HG03175 (cell line): ENCODE measurements at regions not wholly inside any gene's neighbourhood (a gene's known extent, or its start where the extent isn't known, plus 50 kb on each side); places are given as distances from the start of the nearest gene placed in this dataset.
"Not testable (repeated sequence)": the region's sequence is repeated elsewhere in the genome, so short reads cannot be mapped to it uniquely, and the experiment has no call there.

Experiments
- ATAC-seq: cut with Tn5 transposase; IDR thresholded peaks from one replicate; pipeline ENCODE4 v1.9.1; 2021; ENCODE audit warnings: mild to moderate bottlenecking, moderate library complexity; ENCODE audit not compliant: unreplicated experiment

- ATAC-seq: no peak
Measured at GRCh38 chr16:26708428-26708827, 358.3 kb upstream of the C16orf82 start.

- ATAC-seq: no peak
Measured at GRCh38 chr16:26709175-26709574, 357.6 kb upstream of the C16orf82 start.

GRCh38 chr16:26709754-26710153, 357.0 kb upstream of the C16orf82 start:
- no peak for ATAC-seq

GRCh38 chr16:26710450-26710849, 356.3 kb upstream of the C16orf82 start:
- no peak for ATAC-seq

DNA sequence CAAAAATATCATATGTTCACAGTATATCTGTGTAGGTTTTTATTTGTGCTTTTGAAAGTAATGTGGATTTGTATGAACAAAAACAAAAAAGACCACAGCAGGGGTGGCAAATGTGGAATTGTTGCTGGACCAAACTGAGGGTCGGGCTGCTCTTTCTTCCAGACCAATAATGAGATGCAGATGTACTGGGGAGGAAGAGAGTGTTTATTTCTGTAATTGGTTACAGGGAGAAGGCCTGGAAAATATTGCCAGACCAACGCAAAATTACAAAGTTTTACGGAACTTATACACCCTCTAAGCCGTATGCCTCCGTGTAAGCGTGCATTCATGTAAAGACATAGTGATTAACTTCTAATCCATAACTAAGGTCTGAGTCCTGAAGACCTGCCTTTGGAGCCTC, 353.9 kb upstream of the C16orf82 start:
- ATAC-seq: no peak

GRCh38 chr16:26715969-26716368, 350.8 kb upstream of the C16orf82 start:
- no peak for ATAC-seq

- no peak for ATAC-seq
Measured at GRCh38 chr16:26717826-26718225, 348.9 kb upstream of the C16orf82 start.

- ATAC-seq: no peak
Measured at GRCh38 chr16:26721290-26721689, 345.4 kb upstream of the C16orf82 start.

- not testable (repeated sequence) for ATAC-seq
Measured at GRCh38 chr16:26721957-26722356, 344.8 kb upstream of the C16orf82 start.

DNA sequence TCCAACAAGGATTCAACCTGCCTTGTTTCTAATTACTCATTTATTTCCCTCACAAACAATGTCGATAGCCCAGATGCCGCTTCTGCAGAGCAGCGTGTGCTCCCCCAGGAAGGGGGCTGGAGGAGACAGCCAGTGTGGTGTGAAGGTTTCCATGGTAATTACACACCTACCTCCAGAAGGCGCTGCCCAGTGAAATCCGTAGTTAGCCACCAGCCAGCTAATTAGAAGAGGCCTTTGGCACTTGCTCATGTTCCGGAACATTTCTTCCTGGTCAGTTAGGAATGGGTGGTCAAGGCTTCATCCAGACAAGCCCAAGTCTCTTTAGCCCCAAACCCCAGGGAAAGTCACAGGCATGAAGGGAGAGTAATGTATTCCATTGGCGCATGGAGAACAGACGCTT, 342.5 kb upstream of the C16orf82 start:
- ATAC-seq: no peak

DNA sequence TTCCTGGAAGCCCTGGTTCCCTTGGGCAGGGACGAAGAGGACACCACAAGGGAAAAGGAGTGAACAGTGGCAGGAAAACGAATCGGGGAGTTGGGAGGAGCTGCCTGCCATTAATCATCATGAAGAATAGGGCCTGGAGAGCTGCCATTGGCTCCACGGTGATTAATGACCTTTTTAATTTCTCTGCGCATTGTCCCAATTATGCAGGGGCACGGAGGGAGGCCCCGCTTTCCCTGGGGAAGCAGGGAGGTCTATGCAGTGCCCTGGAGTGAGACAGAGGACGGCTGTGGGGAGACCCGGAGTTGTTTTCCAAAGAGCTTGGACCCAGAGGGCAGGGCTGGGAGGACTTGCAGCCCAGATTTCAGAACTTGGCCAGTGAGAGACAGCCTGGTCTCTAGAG, 338.9 kb upstream of the C16orf82 start:
- ATAC-seq: no peak

DNA sequence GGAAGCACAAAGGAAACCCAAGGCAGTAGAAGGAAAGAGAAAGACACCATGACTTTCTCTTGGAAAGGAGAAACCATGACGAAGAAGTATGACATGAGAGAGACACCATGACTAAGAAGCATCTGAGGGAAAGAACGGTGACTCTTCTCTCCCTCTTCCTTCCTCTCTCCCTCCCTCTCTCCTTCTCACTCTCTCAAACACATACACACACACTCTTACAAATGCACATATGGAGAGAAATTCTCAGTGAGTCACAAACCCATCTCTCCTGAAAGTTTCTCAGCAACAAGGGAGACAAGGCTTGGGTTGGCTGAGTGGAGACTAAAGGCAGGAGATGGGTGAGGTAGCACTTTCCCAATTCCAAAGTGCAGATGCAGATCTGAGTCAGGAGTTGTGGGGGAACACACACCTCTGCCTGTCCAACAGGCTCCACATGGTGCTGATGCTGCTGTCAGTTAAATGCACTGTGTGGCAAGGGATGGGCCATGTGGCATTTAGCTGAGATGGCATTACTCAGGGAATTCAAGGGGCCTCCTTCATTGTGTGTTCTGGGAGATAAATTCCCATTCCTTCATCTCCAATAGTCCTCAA, 336.7 kb upstream of the C16orf82 start:
- ATAC-seq: no peak

- no peak for ATAC-seq
Measured at GRCh38 chr16:26731729-26732128, 335.0 kb upstream of the C16orf82 start.

DNA sequence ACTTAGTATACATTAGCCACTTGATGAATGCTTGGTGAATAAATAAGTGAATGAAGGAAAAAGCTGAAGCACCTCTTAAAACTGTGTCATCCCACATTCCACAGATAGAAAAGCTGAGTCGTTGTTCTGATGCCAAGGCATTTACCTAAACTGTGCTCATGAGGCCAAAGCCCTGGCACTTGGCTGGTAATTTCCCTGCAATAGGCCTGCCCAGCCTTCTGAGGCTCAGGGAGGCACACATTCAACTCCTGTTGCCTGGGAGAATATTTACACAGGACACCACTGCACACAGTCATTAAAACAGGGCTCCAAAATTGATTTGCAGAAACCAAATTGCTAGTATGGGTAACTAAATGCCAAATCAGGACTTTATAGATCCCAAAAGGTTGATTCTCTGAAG, 333.0 kb upstream of the C16orf82 start:
- no peak for ATAC-seq

DNA sequence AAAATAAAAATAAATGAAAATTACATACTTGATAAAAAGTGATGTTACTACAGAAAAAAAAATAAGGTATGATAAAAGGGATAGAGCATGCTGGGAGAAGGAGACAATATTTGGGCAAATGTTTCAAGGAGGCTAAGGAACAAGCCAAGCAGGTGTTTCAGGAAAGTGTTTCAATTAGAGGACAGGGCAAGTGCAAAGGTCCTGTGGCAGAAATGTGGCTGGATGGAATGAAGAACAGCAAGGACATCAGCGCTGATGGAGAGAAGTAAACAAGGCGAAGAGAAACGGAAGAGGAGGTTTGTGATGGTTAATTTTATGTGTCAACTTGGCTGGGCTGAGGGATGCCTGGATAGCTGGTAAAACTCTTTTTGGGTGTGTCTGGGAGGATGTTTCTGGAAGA, 331.2 kb upstream of the C16orf82 start:
- no peak for ATAC-seq

DNA sequence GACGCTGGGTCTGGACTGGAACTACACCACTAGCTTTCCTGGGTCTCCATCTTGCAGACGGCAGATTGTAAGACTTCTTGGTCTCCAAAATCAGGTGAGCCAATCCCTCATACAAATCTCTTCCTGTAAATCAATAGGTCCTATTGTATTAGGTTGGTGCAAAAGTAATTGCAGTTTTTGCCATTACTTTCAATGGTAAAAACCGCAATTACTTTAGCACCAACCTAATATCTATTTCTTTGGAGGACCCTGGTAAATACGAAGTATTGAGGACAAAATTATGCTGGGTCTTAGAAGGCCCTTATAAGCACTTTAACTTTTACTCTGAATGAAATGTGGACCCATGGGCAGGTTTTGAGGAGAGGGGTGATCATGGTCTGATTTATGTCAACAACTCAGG, 330.6 kb upstream of the C16orf82 start:
- no peak for ATAC-seq

DNA sequence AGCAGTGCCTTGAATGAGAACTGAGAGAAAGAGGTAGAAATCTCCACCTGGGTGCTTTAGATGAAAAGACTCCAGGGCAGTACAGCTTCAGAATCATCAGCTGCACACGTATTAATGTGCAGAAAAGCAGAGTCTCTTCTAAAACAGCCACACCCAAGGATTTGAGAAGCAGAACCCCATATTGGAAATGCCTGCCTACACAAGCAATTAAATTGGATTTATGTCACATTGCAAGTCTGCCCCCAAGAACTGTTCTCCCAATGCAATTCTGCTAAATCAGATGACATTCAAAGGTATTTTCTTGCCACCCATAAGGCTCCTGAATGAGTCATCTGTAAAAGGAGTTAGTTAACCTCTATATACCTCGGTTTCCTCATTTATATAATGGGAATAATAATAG, 326.0 kb upstream of the C16orf82 start:
- no peak for ATAC-seq

DNA sequence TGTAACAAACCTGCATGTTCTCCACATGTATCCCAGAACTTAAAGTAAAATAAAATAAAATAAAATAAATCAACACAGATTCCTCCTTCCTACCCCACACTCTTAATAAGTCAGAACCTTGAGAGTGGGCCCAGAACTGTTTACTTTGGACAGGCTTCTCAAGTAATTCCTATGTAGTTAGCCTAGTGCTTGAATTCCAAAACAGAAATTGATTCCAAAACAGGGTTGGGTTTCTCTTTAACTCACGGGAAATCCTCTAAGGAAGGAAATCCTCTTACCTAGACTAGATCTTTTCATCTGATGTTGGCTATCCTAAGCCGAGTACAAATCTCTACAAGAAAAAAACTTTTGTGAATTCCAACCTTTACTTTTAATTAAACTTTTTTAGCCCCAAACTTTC, 324.7 kb upstream of the C16orf82 start:
- no peak for ATAC-seq

DNA sequence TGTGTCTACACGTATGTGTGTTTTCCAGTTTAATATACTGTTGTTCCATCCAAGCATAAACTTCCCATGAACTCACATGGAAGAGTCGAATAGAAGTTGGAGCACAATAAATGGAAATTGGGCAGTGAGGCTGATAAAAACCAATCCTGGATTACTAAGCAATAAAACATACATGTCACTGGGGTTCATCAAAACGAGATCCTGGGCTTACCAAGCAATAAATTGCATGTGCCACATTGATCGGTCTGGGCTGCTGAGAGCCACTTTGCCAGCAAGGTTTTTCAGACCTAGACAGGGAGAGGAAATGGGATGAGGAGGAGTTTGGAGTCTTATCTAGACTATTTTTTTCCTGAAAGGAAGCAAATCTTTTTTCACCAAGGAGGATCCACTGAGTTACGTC, 322.3 kb upstream of the C16orf82 start:
- ATAC-seq: no peak

GRCh38 chr16:26747760-26748159, 319.0 kb upstream of the C16orf82 start:
- no peak for ATAC-seq

GRCh38 chr16:26749072-26749471, 317.7 kb upstream of the C16orf82 start:
- ATAC-seq: no peak

DNA sequence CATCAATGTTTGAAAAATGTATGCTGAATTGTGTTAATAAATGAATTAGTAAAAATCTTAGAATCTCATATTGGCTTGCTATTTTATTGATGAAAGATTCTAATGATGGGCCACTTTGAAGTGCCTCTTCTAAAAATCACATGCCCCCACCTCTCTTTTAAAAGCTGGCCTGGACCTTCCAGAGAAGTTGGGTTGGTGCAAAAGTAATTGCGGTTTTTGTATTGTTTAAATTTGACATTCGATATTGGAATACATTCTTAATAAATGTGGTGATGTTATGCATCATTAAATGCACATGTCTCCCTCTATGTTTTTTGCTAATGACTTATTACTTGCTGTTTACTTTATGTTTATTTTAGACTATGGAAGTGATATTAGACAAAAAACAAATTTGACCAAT, 314.6 kb upstream of the C16orf82 start:
- ATAC-seq: no peak

- no peak for ATAC-seq
Measured at GRCh38 chr16:26756633-26757032, 310.1 kb upstream of the C16orf82 start.

GRCh38 chr16:26762594-26762993, 304.1 kb upstream of the C16orf82 start:
- no peak for ATAC-seq
